Cardiac muscle cell (in vitro differentiated cells and primary cell): ENCODE measurements at regions not wholly inside any gene's neighbourhood (a gene's known extent, or its start where the extent isn't known, plus 50 kb on each side); places are given as distances from the start of the nearest gene placed in this dataset.
A peak's percentile ranks its signal among the peaks of the same experiment; 100 is the strongest.

Experiments used
- DNase-seq, 2 donors: peaks; one replicate each; pipeline versions ENCODE4 v3.0.0 to v3.0.0-alpha.2; 2010 to 2017; ENCODE audit warnings: low read depth in 1 of 2, low spot score in 1 of 2
- H3K27ac ChIP-seq: fragments of 200-600 bp; sonication (generic); 2 replicates; pipeline ENCODE4 v1.5.1; 2016
- H3K27me3 ChIP-seq: fragments of 200-600 bp; sonication (generic); 2 replicates; pipeline ENCODE4 v1.6.0; 2016; ENCODE audit warnings: control low read depth
- H3K36me3 ChIP-seq: fragments of 200-600 bp; sonication (generic); 2 replicates; pipeline ENCODE4 v1.5.1; 2016; ENCODE audit warnings: control low read depth
- H3K4me1 ChIP-seq: fragments of 200-600 bp; sonication (generic); 2 replicates; pipeline ENCODE4 v1.8.1; 2017; ENCODE audit warnings: low read depth, mild to moderate bottlenecking, mixed run types
- H3K4me3 ChIP-seq: fragments of 200-600 bp; sonication (generic); 2 replicates; pipeline ENCODE4 v1.5.1; 2016; ENCODE audit warnings: mild to moderate bottlenecking
- H3K9me3 ChIP-seq: fragments of 200-600 bp; sonication (generic); 2 replicates; pipeline ENCODE4 v1.5.1; 2017; ENCODE audit warnings: low read depth, mild to moderate bottlenecking, control low read depth
- TF ChIP-seq, protein P1 (sequence below): IDR thresholded peaks from 2 replicates; pipeline ENCODE4 v1.5.1; 2012; ENCODE audit warnings: low read depth, mild to moderate bottlenecking, low read length

DNA sequence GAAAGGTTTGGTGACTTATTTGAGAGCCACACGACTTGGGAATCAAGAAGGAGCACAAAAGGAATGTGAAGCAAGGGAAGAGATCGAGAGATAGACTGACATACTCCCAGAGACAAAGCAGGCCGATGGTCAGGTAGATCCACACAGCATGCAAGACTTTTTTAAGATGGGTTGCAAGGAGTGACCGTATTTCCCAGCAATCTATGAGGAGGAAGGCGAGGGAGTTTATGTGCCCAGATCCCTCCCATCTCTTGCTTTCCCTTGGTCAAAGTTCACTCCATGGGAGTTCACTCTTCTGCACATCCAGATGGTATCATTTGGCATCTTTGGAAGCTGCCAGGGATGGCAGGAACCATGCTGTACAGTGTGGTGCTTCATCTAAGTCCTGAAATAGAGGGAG, 148.9 kb downstream of the RMI1 start:
- Histone ChIP-seq H3K27me3 (peaks cover under 1% of the 10 kb centered on the region), H3K4me1 (no peaks in the 10 kb centered on the region), H3K27ac (no peak overlapping the region), H3K4me3 (no peak overlapping the region), H3K36me3 (no peaks in the 10 kb centered on the region), H3K9me3 (no peaks in the 10 kb centered on the region)
- no peak for DNase-seq
- TF ChIP-seq, protein P1, sequence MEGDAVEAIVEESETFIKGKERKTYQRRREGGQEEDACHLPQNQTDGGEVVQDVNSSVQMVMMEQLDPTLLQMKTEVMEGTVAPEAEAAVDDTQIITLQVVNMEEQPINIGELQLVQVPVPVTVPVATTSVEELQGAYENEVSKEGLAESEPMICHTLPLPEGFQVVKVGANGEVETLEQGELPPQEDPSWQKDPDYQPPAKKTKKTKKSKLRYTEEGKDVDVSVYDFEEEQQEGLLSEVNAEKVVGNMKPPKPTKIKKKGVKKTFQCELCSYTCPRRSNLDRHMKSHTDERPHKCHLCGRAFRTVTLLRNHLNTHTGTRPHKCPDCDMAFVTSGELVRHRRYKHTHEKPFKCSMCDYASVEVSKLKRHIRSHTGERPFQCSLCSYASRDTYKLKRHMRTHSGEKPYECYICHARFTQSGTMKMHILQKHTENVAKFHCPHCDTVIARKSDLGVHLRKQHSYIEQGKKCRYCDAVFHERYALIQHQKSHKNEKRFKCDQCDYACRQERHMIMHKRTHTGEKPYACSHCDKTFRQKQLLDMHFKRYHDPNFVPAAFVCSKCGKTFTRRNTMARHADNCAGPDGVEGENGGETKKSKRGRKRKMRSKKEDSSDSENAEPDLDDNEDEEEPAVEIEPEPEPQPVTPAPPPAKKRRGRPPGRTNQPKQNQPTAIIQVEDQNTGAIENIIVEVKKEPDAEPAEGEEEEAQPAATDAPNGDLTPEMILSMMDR, result no peak

DNA sequence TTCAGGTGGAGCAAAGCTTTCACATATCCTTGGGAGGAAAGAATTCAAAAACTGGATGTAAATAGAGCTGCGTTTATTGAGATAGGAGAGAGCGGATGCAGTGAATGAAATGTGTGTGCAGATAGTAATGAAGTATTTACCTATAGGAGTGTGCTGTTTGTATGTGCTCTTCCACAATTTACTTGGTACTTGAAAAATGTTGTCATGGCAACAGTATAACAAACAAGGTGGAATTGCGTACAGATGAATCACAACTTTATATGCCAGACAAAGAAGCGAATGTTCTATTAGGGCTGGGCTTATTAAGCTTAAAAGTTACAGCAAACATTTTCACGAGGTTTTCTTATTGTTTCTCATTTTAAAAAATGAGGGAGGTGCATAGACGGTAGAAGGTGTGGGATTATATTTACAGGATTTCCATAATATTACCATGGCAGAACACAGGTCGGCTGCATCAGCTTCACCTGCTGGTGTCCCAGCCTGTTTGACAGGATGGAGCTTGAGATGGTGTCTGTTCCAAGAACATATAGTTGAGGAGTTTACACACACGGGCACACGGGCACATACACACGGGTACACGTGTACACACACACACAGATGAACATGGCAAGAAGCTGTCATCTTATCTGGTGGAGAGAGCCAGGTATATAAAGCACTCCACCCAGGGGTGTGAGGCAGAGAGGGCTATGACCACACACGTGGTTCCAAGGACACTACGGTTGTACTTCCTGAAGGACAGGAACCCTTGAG, 155.7 kb downstream of the RMI1 start:
- H3K27ac ChIP-seq, result no peak overlapping the region
- no peaks in the 10 kb centered on the region for H3K36me3 ChIP-seq
- no peaks in the 10 kb centered on the region for H3K9me3 ChIP-seq
- H3K27me3 ChIP-seq, result peaks cover 43% of the 10 kb centered on the region
- TF ChIP-seq, protein P1, result no peak
- H3K4me3 ChIP-seq, result no peak overlapping the region
- peak in 1 of 2 donors; percentile 54 for DNase-seq
- H3K4me1 ChIP-seq, result no peaks in the 10 kb centered on the region

DNA sequence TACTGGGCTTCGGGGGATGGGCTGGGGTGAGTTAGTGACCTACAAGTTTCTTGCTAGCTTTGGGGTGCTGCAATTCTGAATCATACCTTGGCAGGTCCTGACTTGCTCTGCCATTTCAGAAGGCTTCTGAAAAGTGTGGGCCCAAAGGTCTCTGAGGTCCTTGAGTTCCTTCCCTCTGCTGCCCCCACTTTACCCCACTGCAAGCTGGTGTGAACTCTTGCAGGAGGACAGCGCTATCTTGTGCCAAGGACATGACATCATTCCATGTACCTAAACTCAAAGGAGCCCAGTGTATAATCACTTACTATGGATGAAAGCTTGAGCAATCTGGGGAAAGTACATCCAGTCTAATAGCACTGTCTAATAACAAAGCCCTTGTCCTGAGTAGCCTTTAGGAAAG, 157.4 kb downstream of the RMI1 start:
- DNase-seq, result peak in 1 of 2 donors; percentile 68
- TF ChIP-seq, protein P1, result no peak
- Histone ChIP-seq H3K9me3 (no peaks in the 10 kb centered on the region), H3K36me3 (no peaks in the 10 kb centered on the region), H3K27me3 (peaks cover 56% of the 10 kb centered on the region), H3K27ac (no peak overlapping the region), H3K4me1 (no peaks in the 10 kb centered on the region), H3K4me3 (no peak overlapping the region)

DNA sequence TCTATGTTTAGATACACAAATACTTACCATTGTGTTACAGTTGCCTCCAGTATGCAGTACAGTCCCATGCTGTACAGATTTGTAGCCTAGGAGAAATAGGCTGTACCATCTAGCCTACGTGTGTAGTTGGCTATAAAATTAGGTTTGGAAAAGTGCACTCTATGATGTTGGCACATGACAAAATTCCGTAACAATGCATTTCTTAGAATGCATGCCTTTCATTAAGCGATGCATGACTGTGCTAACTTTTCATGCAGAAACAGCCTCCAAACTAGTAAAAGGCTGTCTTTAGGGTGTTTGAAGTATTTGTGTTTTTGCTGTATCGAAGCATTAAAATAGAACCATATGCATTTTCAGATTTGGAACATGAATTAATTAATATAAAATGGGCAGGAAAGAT, 157.9 kb downstream of the RMI1 start:
- Histone ChIP-seq H3K4me1 (no peaks in the 10 kb centered on the region), H3K27ac (no peak overlapping the region), H3K27me3 (peaks cover 62% of the 10 kb centered on the region), H3K36me3 (no peaks in the 10 kb centered on the region), H3K9me3 (no peaks in the 10 kb centered on the region), H3K4me3 (no peak overlapping the region)
- TF ChIP-seq, protein P1, result no peak
- no peak for DNase-seq

DNA sequence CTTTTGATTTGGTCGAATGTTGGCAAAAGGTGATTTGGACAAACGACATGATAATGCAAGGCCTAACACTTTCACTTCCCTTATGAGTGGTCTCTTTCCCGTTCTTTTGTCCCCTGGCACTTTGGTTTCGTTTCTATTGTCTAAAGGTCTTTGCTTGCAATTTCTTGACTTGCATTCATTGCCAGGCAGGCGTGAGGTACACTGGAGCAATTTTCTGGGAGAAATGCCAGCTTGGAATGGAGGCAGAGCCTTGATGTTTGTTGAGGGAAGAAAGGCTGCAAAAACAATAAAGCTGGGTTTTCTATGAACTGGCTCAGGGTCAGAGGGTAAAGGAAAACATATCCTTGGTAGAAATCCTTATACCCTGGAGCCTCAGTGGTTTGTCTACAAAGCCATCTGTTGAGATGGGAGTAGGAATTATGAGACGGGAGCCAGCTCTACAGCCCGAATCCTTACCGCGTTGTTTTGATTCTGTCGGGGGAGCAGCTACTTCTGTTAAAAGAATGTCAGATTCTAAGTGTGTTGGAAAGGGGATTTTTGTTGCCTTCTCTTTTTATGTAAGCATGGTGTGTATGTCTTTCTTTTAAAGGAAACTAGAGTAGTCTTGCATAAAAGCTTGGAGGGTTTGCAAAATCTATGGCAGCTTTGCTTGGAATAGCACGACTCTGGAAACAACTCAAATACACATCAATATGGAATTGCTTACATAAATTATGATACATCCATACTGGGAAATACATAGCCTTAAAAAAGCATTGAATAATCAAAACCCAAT, 158.9 kb downstream of the RMI1 start:
- Histone ChIP-seq H3K9me3 (no peaks in the 10 kb centered on the region), H3K27ac (no peak overlapping the region), H3K27me3 (peaks cover 63% of the 10 kb centered on the region), H3K36me3 (no peaks in the 10 kb centered on the region), H3K4me1 (no peaks in the 10 kb centered on the region), H3K4me3 (no peak overlapping the region)
- peak in 1 of 2 donors; percentile 75 for DNase-seq
- TF ChIP-seq, protein P1, result no peak
